Kidney (tissue), 13 donors: ENCODE measurements at regions not wholly inside any gene's neighbourhood (a gene's known extent, or its start where the extent isn't known, plus 50 kb on each side); places are given as distances from the start of the nearest gene placed in this dataset.

Source experiments
- DNase-seq, 5 donors: peaks; one replicate each; pipeline ENCODE4 v3.0.0-alpha.2; 2013 to 2020
- FAIRE-seq: peaks from 2 replicates; lab custom pipeline; 2012; peaks lifted over from hg19 to GRCh38; lab: Jason Lieb, UNC
- H3K27ac ChIP-seq, 2 donors: one replicate each; pipeline ENCODE4 v1.7.0; 2013; ENCODE audit warnings: low read depth in 2 of 2, low read length in 2 of 2, inconsistent platforms in 1 of 2
- H3K27me3 ChIP-seq: one replicate; pipeline ENCODE4 v1.7.1; 2013; ENCODE audit warnings: low read length, inconsistent platforms; ENCODE audit not compliant: control insufficient read depth, insufficient read depth
- H3K36me3 ChIP-seq, 3 donors: one replicate each; pipeline versions ENCODE4 v1.7.0 to v1.7.1; 2013; ENCODE audit warnings: low read length in 3 of 3, control low read depth in 1 of 3, inconsistent platforms in 1 of 3; ENCODE audit not compliant: insufficient read depth in 3 of 3, control insufficient read depth in 2 of 3
- H3K4me1 ChIP-seq, 3 donors: one replicate each; pipeline versions ENCODE4 v1.7.0 to v1.7.1; 2013; ENCODE audit warnings: low read length in 3 of 3, inconsistent platforms in 1 of 3, low read depth in 1 of 3; ENCODE audit not compliant: control insufficient read depth in 2 of 3, insufficient read depth in 2 of 3
- H3K4me3 ChIP-seq, 3 donors: one replicate each; pipeline versions ENCODE4 v1.7.0 to v1.8.1; 2013; ENCODE audit warnings: low read length in 3 of 3, control low read depth in 1 of 3, inconsistent platforms in 1 of 3
- H3K9ac ChIP-seq, 3 donors: one replicate each; pipeline versions ENCODE4 v1.7.0 to v1.7.1; 2013; ENCODE audit warnings: low read length in 3 of 3, control low read depth in 1 of 3, inconsistent platforms in 1 of 3
- H3K9me3 ChIP-seq, 3 donors: one replicate each; pipeline versions ENCODE4 v1.7.0 to v1.7.1; 2013; ENCODE audit warnings: low read length in 3 of 3, control low read depth in 1 of 3, inconsistent platforms in 1 of 3; ENCODE audit not compliant: control insufficient read depth in 2 of 3, insufficient read depth in 1 of 3
- CTCF ChIP-seq: IDR thresholded peaks from 3 replicates; pipeline ENCODE4 v1.5.1; 2012; ENCODE audit warnings: mild to moderate bottlenecking, moderate library complexity, borderline replicate concordance; ENCODE audit not compliant: insufficient read depth; ENCODE audit errors: extremely low read depth
- intact Hi-C: fragments of 100-400 bp; cut with DNase I; formaldehyde crosslinking; loops from one replicate; pipeline ENCODE4 v1.11.1; 2022
- donor health status: control.
- donor health status: control.
- donor health status: control.
- donor health status: control.
- donor health status: control.
- donor health status: DM: yes; HTN: yes; CAD: no.
- donor health status: Normal renal cell carcinoma (clear cell type).

DNA sequence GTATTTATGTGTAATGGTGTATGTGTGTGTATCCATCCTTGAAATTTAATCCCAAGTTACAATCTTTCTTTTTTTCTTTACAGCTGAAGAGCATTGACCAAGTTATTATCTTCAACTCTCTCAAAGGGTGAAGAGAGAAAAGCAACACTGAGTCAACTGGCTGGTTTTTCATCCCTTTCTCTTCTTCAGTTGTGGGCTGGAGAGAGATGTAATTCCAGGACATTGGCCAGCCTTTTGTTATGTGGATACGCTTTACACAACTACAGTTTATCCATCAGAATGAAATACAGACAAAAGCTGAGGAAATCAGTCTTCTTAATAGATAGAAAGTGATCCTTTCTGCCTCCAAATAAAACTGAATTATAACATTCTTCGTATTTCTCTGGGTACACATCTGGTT, 357.0 kb upstream of the NCAM2 start:
- H3K4me1 ChIP-seq: no peaks in the 10 kb centered on the region
- no peak overlapping the region for H3K27ac ChIP-seq
- DNase-seq (no peak), FAIRE-seq (no peak)
- no peak for TF ChIP-seq CTCF
- intact Hi-C loops: no loop called here
- no peaks in the 10 kb centered on the region for H3K27me3 ChIP-seq
- no peak overlapping the region for H3K9ac ChIP-seq
- no peaks in the 10 kb centered on the region for H3K9me3 ChIP-seq
- no peaks in the 10 kb centered on the region for H3K36me3 ChIP-seq
- H3K4me3 ChIP-seq: no peak overlapping the region

GRCh38 chr21:20642681-20643080, 355.5 kb upstream of the NCAM2 start:
- DNase-seq (no peak), FAIRE-seq (no peak)
- Histone ChIP-seq H3K4me3 (no peak overlapping the region), H3K4me1 (no peaks in the 10 kb centered on the region), H3K9me3 (no peaks in the 10 kb centered on the region), H3K27ac (no peak overlapping the region), H3K27me3 (no peaks in the 10 kb centered on the region), H3K9ac (no peak overlapping the region), H3K36me3 (no peaks in the 10 kb centered on the region)
- TF ChIP-seq CTCF: no peak
- intact Hi-C loops: no loop called here

- H3K36me3 ChIP-seq: no peaks in the 10 kb centered on the region
- H3K27ac ChIP-seq: no peak overlapping the region
- no peak overlapping the region for H3K9ac ChIP-seq
- no peak for DNase-seq
- no peak overlapping the region for H3K4me3 ChIP-seq
- H3K27me3 ChIP-seq: no peaks in the 10 kb centered on the region
- no peaks in the 10 kb centered on the region for H3K9me3 ChIP-seq
- FAIRE-seq: no peak
- intact Hi-C loops: no loop called here
- TF ChIP-seq CTCF: no peak
- no peaks in the 10 kb centered on the region for H3K4me1 ChIP-seq
These were observed 353.7 kb upstream of the NCAM2 start for GRCh38 chr21:20644552-20644951.

GRCh38 chr21:20645344-20645743, 352.9 kb upstream of the NCAM2 start:
- H3K4me3 ChIP-seq: no peak overlapping the region
- DNase-seq: peak in 1 of 5 donors; percentile 39
- H3K4me1 ChIP-seq: no peaks in the 10 kb centered on the region
- H3K27me3 ChIP-seq: no peaks in the 10 kb centered on the region
- intact Hi-C loops: no loop called here
- H3K9ac ChIP-seq: no peak overlapping the region
- H3K27ac ChIP-seq: no peak overlapping the region
- no peaks in the 10 kb centered on the region for H3K36me3 ChIP-seq
- TF ChIP-seq CTCF: no peak
- H3K9me3 ChIP-seq: no peaks in the 10 kb centered on the region
- no peak for FAIRE-seq
